LHCN-M2 (cell line): ENCODE measurements at regions not wholly inside any gene's neighbourhood (a gene's known extent, or its start where the extent isn't known, plus 50 kb on each side); places are given as distances from the start of the nearest gene placed in this dataset.
"Not testable (repeated sequence)": the region's sequence is repeated elsewhere in the genome, so short reads cannot be mapped to it uniquely, and the experiment has no call there.

Experiments used
- DNase-seq: peaks from one replicate; pipeline ENCODE4 v3.0.0-alpha.2; 2012; ENCODE audit warnings: low read depth

DNA sequence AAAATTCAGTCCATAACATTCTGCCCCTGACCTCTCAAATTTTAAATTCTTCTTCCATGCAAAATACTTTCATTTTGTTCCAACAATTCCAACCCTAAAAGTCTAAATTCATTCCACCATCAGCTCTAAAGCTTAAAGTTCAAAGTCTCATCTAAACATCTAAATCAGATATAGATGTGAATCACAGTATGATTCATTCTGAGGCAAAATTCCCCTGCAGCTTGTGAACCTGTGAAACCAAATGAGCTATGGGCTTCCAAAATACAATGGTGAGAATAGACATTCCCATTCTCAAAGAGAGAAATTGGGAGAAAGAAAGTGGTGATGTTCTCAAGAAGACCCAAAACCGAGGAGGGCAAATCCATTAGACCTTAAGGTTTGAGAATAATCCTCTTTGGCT is 309.8 kb downstream of the HIVEP2 start:
- peak; percentile 17 for DNase-seq

DNA sequence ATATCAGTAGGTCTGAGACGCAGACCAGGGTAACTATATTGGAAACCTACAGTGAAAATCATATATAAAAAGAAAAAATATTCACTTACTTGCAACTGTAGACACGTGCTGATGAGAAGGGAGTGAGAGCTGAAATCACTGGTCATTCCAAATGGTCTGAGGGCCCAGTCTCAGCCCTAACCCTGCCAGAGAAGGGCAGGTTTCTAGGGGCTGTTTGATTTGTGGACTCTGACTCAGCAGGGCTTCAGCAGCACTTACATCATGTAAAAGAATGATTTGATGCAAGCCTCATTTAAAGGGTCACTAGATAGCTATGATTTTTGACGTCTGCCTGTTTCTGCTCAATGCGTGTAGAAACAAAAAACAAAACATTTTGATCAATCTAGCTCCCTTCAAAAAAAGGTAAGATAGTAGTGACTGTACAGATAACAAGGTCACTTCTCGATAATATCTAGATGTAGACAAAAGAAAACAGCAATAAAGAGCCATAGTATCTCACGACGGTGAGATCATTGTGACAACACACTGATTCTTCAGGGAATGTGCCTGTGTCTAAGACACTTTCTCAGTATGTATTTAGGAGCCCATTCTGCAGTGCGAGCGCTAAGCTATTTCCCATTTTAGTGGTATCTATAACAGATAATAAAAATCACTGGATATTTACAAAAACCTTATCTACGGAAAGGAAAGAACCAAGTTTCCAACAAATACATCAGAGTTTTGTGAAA is 307.2 kb downstream of the HIVEP2 start:
- DNase-seq = no peak

DNA sequence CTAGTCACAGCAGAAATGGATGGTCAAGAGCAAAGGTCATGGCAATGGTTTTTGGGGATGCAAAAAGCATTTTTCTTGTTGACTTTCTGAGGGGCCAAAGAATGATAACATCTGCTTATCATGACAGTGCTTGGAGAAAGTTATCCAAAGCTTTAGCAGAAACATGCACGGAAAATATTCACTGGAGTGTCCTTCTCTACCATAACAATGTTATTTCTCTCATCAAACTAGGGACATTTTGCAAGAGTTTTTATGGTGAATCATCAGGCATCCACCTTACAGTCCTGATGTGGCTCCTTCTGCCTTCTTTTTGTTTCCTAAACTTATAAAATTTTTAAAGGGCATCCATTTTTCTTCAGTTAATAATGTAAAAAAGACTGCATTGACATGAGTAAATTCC is 302.3 kb downstream of the HIVEP2 start:
- DNase-seq = peak; percentile 17

DNA sequence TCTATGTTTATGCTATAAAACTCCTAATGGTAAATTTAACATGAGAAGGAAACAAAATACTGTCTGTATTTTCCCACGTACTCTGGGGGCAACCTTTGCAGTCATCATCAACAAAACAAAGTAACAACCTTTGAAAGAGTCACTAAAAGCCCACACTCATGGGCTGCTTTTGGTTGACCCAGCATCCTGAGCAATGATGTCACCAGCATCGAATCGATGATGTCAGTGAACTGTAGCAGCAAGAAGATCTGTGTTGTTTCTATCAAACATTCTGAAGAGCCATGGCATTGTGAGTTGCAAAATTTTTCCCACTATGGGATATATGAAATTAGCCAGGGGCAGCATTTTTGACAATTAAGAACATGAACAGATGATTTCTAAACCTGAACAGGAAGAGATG is 300.1 kb downstream of the HIVEP2 start:
- DNase-seq = no peak

- DNase-seq = no peak
Observed at GRCh38 chr6:142645663-142646062, 299.3 kb downstream of the HIVEP2 start.

DNA sequence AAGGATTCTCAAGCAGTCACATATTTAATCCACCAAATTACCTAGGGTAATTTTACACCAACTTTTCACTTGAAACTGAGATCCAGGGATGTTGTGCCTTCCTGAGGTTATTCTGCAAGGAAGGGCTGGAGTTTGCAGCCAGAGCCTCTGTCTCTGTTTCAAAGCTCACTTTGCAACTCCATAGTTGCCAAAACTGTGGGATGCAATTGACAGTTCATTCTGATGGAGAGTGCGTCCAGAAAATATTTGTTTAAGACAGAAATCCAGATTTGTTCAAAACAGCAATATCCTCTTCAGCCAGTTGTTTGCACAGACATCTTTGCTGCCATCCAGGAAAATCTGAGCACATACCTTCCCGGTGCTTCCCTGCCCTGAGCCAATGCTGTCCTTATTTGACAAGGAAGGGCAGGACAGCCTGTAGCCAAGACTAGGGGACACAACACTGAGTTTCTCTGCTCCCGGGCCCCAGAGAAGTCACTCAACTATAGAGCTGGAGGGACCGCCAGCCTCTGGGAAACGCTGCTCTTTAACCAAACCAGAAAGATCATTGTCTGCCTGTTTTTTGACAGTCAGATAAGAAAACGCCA is 297.4 kb downstream of the HIVEP2 start:
- DNase-seq = no peak

DNA sequence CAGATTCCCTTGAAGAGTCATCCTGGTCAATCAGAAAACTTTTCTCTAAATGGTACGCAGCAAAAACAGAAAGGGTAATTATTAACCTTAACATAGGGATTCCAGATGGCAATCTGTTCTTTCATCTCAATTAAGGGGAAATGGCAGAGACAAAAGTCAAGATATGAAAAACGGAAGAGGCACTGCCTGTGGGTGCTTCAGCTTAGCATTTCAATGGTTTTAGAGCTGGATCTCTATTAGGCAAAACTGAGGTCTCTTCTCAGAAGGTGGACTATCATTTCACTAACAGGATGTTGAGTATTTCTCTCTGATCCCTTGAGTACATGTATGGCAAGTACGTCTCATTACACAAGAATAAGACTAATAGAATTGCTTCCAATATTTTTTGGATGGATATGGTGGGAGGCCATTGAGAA is 296.9 kb downstream of the HIVEP2 start:
- no peak for DNase-seq

DNA sequence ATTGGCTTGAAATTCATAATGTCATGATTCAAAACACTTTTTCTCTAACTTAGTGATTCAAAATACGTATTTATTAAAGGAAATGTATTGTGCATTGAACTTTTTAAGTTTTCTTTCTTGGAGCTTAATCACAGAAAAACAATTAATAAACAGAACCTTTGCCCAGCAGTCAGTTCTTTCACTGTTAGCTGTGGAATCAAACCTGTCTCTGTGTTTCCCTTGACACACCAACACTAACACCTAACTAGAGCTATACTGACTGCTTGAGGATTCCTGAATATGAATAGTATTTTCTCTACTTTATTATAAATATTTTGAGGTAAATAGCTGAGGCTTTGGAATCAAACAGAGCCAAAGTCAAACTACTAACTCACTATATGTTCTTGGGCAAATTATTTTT is 296.4 kb downstream of the HIVEP2 start:
- DNase-seq = no peak

GRCh38 chr6:142649438-142650234 is 295.3 kb downstream of the HIVEP2 start:
- DNase-seq = not testable (repeated sequence)

GRCh38 chr6:142651384-142651783 is 293.6 kb downstream of the HIVEP2 start:
- no peak for DNase-seq

DNA sequence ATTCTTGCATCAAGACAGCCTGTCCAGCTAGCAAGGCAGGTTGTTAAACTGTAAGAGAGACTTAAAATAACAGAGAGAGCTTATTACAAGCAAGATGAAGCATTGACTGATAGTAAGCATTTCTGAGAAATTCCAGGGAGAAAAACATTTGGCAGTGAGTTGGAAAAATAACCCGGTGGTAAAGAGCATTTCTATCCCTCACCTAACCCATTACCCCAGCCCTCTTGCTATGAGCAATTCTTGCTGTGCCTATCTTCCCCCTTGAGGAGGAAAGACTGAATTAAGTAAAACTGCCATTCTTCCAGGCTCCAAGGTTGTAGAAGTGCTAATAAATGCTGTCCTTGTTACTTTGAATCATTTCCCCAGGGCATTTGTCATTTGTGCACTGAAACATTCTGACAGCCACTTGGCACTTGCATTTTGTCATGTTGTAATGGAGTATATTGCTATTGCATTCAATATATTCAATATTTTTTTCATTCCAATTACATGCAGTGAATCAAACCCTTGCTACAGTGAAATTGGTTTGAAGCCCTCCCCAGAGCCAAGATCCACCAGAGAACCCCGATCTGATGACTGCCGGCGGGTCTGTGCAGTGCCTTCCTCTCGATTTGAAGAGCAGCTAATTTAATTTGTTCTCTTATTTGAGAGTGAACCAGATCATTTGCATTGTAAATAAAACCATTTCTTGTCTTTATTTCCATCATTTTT is 291.1 kb downstream of the HIVEP2 start:
- DNase-seq = no peak

DNA sequence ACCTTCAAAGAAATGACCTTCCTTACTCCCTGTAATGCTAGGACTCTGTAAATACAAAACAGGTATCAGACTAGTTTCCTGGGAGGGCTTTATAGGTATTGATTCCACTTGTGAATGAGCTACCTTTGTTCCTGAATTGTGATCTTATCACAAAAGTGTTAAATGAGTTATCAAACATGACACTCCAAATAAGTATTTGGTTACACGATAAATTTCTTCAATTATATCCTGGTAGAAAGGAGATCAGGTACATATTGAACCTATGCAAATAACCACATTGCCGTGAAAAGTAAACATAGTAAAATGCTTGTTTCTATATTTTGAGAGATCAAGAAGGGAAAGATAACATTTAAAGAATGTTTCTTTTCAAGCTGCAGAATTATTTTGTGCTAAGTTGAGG is 285.3 kb downstream of the HIVEP2 start:
- DNase-seq = no peak

- no peak for DNase-seq
Observed at GRCh38 chr6:142665393-142665792, 279.6 kb downstream of the HIVEP2 start.

DNA sequence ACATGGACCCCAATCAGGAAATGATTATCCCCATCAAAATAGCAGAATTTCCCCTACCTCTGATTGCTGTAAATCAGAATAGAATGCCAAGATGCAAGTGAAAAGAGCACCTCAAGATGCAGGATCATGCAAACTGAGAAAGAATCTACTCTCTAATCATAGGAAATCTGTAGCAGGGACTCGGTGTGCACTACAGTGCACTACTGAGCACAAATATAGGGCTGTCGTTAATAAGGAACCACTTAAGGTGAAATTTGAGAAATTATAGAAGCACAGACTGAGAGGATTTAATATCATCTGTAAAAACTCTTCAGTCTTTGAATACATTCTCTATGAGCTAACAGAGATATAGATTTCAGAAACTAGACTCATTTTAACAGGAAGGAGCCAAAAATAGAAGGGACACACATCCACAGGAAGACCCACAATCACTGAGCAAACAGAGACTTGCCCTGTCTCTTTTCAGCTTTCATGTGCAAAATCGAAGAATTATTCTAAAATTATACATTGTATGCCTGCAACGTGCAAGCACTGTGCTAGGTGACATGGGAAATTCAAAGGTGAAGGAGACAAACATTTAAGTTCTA is 278.3 kb downstream of the HIVEP2 start:
- DNase-seq = no peak

- no peak for DNase-seq
Observed at GRCh38 chr6:142669471-142670351, 275.3 kb downstream of the HIVEP2 start.

GRCh38 chr6:142671791-142672190 is 273.2 kb downstream of the HIVEP2 start:
- DNase-seq = no peak

DNA sequence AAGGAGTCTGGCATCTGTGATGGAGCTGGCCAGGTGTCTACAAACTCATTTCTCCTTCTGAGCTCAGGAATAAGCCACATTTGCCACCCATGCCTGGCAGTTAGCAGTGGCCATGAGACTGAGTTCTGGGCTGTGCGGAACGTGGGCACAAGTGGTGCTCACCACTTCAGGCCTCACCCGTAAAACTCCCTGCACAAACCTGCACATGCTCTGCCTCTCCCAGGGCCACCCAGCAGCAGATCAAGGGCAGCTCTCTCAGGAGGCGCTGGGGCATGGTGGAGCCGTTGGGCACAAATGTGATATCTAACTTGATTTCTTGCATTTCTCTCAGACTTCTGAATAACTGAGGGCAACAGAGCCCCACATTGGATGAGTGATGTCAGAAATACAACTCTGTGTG is 269.5 kb downstream of the HIVEP2 start:
- DNase-seq = no peak

GRCh38 chr6:142676027-142676443 is 268.9 kb downstream of the HIVEP2 start:
- no peak for DNase-seq

GRCh38 chr6:142676647-142677192 is 268.3 kb downstream of the HIVEP2 start:
- DNase-seq = no peak
